MCF 10A (cell line): ENCODE measurements at regions not wholly inside any gene's neighbourhood (a gene's known extent, or its start where the extent isn't known, plus 50 kb on each side); places are given as distances from the start of the nearest gene placed in this dataset.

Experiments used
- BruUV-seq: library from RNA; stranded (reverse); fragments of 400-500 nt; replicated peaks from 2 replicates; lab custom pipeline; 2021; lab: Mats Ljungman, UMichigan
- CTCF ChIA-PET: fragments of 300-600 bp; sonication (Branson Sonifier 250); formaldehyde crosslinking; extraction: SDS; loops from one replicate; lab custom pipeline; 2021; ENCODE audit warnings: antibody characterized with exemption, inconsistent platforms; lab: Yijun Ruan, JAX
- POLR2A ChIA-PET: fragments of 300-600, 350-650 bp; sonication (Branson Sonifier 250); formaldehyde crosslinking; extraction: SDS; loops from one replicate; lab custom pipeline; 2020; ENCODE audit warnings: antibody characterized with exemption, inconsistent platforms; lab: Yijun Ruan, JAX
- DNase-seq: peaks from one replicate; pipeline ENCODE4 v3.0.0-alpha.2; 2018; ENCODE audit not compliant: unreplicated experiment
- H3K27ac Mint-ChIP-seq: one replicate; pipeline ENCODE4 v1.8.0; 2022; ENCODE audit warnings: mild to moderate bottlenecking, low read depth, mixed read lengths; ENCODE audit not compliant: unreplicated experiment
- H3K27me3 Mint-ChIP-seq: one replicate; pipeline ENCODE4 v1.8.0; 2022; ENCODE audit warnings: mixed read lengths; ENCODE audit not compliant: insufficient read depth, unreplicated experiment
- H3K36me3 Mint-ChIP-seq: one replicate; pipeline ENCODE4 v1.8.0; 2022; ENCODE audit warnings: mild to moderate bottlenecking, moderate library complexity, mixed read lengths; ENCODE audit not compliant: insufficient read depth, unreplicated experiment
- H3K4me1 Mint-ChIP-seq: one replicate; pipeline ENCODE4 v1.8.0; 2022; ENCODE audit warnings: mixed read lengths; ENCODE audit not compliant: insufficient read depth, unreplicated experiment
- H3K4me3 Mint-ChIP-seq: one replicate; pipeline ENCODE4 v1.8.0; 2022; ENCODE audit warnings: mild to moderate bottlenecking, moderate library complexity, mixed read lengths; ENCODE audit not compliant: unreplicated experiment
- H3K9me3 Mint-ChIP-seq: one replicate; pipeline ENCODE4 v1.8.0; 2022; ENCODE audit warnings: mixed read lengths; ENCODE audit not compliant: unreplicated experiment
- intact Hi-C: fragments of 100-400 bp; cut with micrococcal nuclease; formaldehyde crosslinking; loops from 2 replicates; pipeline ENCODE4 v1.14.1; 2022
- TF ChIP-seq, protein P1 (sequence below): fragments of 200-600 bp; IDR thresholded peaks from one replicate; pipeline ENCODE4 v1.8.0; 2022; ENCODE audit warnings: antibody characterized with exemption, mild to moderate bottlenecking; ENCODE audit not compliant: unreplicated experiment

- H3K27me3 Mint-ChIP-seq: no peaks in the 10 kb centered on the region
- no peak overlapping the region for H3K4me3 Mint-ChIP-seq
- no peak for DNase-seq
- no TSS peak for BruUV-seq
- no peaks in the 10 kb centered on the region for H3K36me3 Mint-ChIP-seq
- peaks cover 13% of the 10 kb centered on the region for H3K4me1 Mint-ChIP-seq
- ChIA-PET CTCF (interaction anchor here (0.5 to 0.8 kb wide), 2 partner anchors 102 to 409 kb away, joined by 3 read pairs; no protein-coding TSS in a partner anchor), POLR2A (no interaction called here)
- no peak overlapping the region for H3K27ac Mint-ChIP-seq
- intact Hi-C loops: loop anchor here (10.0 kb wide), 1 partner anchor 115 kb away; no protein-coding TSS in a partner anchor
- no peaks in the 10 kb centered on the region for H3K9me3 Mint-ChIP-seq
- TF ChIP-seq, protein P1, sequence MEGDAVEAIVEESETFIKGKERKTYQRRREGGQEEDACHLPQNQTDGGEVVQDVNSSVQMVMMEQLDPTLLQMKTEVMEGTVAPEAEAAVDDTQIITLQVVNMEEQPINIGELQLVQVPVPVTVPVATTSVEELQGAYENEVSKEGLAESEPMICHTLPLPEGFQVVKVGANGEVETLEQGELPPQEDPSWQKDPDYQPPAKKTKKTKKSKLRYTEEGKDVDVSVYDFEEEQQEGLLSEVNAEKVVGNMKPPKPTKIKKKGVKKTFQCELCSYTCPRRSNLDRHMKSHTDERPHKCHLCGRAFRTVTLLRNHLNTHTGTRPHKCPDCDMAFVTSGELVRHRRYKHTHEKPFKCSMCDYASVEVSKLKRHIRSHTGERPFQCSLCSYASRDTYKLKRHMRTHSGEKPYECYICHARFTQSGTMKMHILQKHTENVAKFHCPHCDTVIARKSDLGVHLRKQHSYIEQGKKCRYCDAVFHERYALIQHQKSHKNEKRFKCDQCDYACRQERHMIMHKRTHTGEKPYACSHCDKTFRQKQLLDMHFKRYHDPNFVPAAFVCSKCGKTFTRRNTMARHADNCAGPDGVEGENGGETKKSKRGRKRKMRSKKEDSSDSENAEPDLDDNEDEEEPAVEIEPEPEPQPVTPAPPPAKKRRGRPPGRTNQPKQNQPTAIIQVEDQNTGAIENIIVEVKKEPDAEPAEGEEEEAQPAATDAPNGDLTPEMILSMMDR: no peak
These were observed 281.2 kb downstream of the NR2F1-AS1 start for GRCh38 chr5:93299681-93300308.

- TF ChIP-seq, protein P1: no peak
- no TSS peak for BruUV-seq
- no peak for DNase-seq
- no peak overlapping the region for H3K27ac Mint-ChIP-seq
- peaks cover 6% of the 10 kb centered on the region for H3K36me3 Mint-ChIP-seq
- H3K27me3 Mint-ChIP-seq: no peaks in the 10 kb centered on the region
- no peak overlapping the region for H3K4me3 Mint-ChIP-seq
- ChIA-PET CTCF (interaction anchor here (1.0 kb wide), 1 partner anchor 1912 kb away, joined by 3 read pairs; no protein-coding TSS in a partner anchor), POLR2A (no interaction called here)
- no peaks in the 10 kb centered on the region for H3K9me3 Mint-ChIP-seq
- intact Hi-C loops: loop anchor here (10.0 kb wide), 1 partner anchor 112 kb away; no protein-coding TSS in a partner anchor
- H3K4me1 Mint-ChIP-seq: peaks cover 22% of the 10 kb centered on the region
These were observed 283.9 kb downstream of the NR2F1-AS1 start for GRCh38 chr5:93297116-93297515.

DNA sequence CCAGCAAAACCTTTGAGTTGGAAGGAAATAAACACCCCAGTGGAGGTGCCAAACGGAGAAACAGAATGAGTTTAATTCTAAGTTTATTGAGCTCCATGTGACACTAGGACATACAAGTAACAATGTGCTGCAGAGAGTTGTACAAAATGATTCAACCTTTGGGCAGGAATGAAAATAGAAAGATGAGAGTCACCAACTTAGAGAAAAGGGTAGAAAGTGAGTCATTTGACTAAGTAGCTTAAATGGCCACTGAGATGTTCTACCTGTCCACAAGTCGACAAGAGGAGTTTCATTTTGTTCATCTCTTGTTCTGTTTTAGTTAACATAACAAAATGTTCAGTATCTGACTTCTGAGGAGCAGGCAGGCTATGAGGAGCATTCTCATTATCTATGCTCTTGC is 284.7 kb downstream of the NR2F1-AS1 start:
- no peak overlapping the region for H3K4me3 Mint-ChIP-seq
- peaks cover 6% of the 10 kb centered on the region for H3K36me3 Mint-ChIP-seq
- CTCF ChIA-PET: interaction anchor here (1.0 kb wide), 1 partner anchor 1912 kb away, joined by 3 read pairs; no protein-coding TSS in a partner anchor
- BruUV-seq: no TSS peak
- H3K27me3 Mint-ChIP-seq: no peaks in the 10 kb centered on the region
- no peaks in the 10 kb centered on the region for H3K9me3 Mint-ChIP-seq
- peaks cover 22% of the 10 kb centered on the region for H3K4me1 Mint-ChIP-seq
- no peak overlapping the region for H3K27ac Mint-ChIP-seq
- intact Hi-C loops: loop anchor here (10.0 kb wide), 1 partner anchor 112 kb away; no protein-coding TSS in a partner anchor
- POLR2A ChIA-PET: interaction anchor here (0.9 kb wide), 1 partner anchor 18 kb away, joined by 4 read pairs; no protein-coding TSS in a partner anchor
- no peak for DNase-seq
- TF ChIP-seq, protein P1: no peak

- TF ChIP-seq, protein P1: no peak
- H3K4me1 Mint-ChIP-seq: peaks cover 22% of the 10 kb centered on the region
- ChIA-PET CTCF (interaction anchor here (0.6 kb wide), 1 partner anchor 260 kb away, joined by 3 read pairs; no protein-coding TSS in a partner anchor), POLR2A (interaction anchor here (0.6 to 2.0 kb wide), 4 partner anchors 11 to 110 kb away, joined by 3 to 9 read pairs (median 4); no protein-coding TSS in a partner anchor)
- H3K36me3 Mint-ChIP-seq: peaks cover 6% of the 10 kb centered on the region
- BruUV-seq: no TSS peak
- intact Hi-C loops: loop anchor here (10.0 kb wide), 1 partner anchor 110 kb away; no protein-coding TSS in a partner anchor
- no peaks in the 10 kb centered on the region for H3K9me3 Mint-ChIP-seq
- H3K4me3 Mint-ChIP-seq: no peak overlapping the region
- H3K27ac Mint-ChIP-seq: no peak overlapping the region
- no peak for DNase-seq
- no peaks in the 10 kb centered on the region for H3K27me3 Mint-ChIP-seq
These were observed 286.0 kb downstream of the NR2F1-AS1 start for GRCh38 chr5:93294996-93295395.
